Fibroblast of skin of right biceps (primary cell): ENCODE measurements at regions not wholly inside any gene's neighbourhood (a gene's known extent, or its start where the extent isn't known, plus 50 kb on each side); places are given as distances from the start of the nearest gene placed in this dataset.
"Not testable (repeated sequence)": the region's sequence is repeated elsewhere in the genome, so short reads cannot be mapped to it uniquely, and the experiment has no call there.

Experiments used
- DNase-seq: peaks from one replicate; pipeline ENCODE4 v3.0.0-alpha.2; 2013

DNA sequence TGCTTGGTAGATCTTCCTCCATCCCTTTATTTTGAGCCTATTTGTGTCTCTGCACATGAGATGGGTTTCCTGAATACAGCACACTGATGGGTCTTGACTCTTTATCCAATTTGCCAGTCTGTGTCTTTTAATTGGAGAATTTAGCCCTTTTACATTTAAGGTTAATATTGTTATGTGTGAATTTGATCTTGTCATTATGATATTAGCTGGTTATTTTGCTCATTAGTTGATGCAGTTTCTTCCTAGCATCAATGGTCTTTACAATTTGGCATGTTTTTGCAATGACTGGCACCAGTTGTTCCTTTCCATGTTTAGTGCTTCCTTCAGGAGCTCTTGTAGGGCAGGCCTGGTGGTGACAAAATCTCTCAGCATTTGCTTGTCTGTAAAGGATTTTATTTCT lies 72.4 kb downstream of the HNRNPD start:
- not testable (repeated sequence) for DNase-seq

GRCh38 chr4:82293304-82293703 lies 80.5 kb downstream of the HNRNPD start:
- DNase-seq, result no peak

DNA sequence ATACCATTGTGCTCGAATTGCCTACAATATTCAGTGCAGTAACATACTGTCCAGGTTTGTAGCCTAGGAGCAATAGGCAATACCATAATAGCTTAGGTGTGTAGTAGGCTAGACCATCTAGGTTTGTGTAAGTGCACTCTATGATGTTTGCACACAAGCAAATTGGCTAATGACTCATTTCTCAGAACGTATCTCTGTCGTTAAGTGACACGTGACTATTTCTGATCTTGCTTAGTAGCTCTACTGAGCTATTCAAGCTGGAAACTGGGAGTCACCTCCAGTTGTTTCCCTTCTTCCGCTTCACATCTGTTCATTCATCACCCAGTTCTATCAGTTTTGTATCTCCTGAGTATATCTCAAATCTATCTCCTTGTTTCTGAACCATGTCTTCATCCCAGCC lies 86.1 kb downstream of the HNRNPD start:
- no peak for DNase-seq

- DNase-seq, result peak; percentile 99
These were observed 88.7 kb downstream of the HNRNPD start for GRCh38 chr4:82284858-82285805.

GRCh38 chr4:82284475-82284857 lies 89.3 kb downstream of the HNRNPD start:
- peak; percentile 6 for DNase-seq

DNA sequence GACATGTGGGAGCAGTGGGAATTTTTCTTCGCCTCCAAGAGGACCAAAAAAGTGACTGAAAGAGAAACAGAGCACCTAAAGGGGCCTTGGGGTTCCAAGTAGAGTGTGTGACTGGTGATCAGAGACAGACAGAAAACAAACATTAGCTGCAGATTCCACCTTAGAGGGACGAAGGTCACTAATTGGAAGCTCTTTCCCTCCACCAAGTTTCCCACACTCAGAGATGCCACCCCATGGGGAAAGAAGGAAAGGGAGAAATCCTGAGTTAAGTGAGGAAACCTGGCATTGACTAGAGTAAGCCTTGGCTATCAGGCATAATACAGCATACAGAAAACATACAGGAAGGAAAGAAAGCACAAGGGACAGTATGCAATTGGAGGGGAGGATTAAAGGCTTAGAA lies 90.9 kb downstream of the HNRNPD start:
- no peak for DNase-seq

- DNase-seq, result not testable (repeated sequence)
These were observed 94.2 kb downstream of the HNRNPD start for GRCh38 chr4:82279550-82279949.

DNA sequence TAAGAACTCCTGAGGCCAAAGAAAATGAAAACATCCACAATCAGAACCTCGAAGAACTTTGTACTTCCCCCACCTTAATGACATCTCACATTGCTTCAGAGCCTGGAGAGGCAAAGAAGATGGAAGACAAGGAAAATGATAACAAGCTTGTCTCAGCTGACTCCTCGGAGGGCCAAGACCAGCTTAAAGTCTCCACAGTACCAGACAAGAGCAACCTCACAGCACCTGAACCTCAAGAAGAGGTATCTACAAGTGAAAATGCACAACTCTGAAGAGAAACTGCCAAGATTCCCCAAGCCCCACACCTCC lies 97.5 kb downstream of the HNRNPD start:
- DNase-seq, result no peak

- DNase-seq, result no peak
These were observed 98.1 kb downstream of the HNRNPD start for GRCh38 chr4:82275431-82276331.

DNA sequence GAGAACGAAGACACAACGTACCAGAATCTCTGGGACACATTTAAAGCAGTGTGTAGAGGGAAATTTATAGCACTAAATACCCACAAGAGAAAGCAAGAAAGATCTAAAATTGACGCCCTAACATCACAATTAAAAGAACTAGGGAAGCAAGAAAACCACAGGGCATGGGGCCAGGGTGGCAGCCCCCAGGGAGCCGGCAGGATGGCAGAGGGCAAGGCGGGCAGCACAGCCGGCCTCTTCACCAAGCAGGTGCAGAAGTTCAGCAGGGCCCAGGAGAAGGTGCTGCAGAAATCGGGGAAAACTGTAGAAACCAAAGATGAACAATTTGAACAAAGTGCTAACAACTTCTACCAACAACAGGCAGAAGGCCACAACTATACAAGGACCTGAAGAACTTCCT lies 99.1 kb downstream of the HNRNPD start:
- not testable (repeated sequence) for DNase-seq

DNA sequence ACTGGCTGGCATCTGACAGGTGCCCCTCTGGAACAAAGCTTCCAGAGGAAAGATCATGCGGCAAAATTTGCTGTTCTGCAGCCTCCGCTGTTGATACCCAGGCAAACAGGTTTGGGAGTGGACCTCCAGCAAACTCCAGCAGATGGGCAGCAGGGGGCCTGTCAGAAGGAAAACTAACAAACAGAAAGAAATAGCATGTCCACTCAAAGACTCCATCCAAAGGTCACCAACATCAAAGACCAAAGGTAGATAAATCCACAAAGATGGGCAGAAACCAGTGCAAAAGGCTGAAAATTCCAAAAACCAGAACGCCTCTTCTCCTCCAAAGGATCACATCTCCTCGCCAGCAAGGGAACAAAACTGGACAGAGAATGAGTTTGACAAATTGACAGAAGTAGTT lies 101.3 kb downstream of the HNRNPD start:
- not testable (repeated sequence) for DNase-seq

DNA sequence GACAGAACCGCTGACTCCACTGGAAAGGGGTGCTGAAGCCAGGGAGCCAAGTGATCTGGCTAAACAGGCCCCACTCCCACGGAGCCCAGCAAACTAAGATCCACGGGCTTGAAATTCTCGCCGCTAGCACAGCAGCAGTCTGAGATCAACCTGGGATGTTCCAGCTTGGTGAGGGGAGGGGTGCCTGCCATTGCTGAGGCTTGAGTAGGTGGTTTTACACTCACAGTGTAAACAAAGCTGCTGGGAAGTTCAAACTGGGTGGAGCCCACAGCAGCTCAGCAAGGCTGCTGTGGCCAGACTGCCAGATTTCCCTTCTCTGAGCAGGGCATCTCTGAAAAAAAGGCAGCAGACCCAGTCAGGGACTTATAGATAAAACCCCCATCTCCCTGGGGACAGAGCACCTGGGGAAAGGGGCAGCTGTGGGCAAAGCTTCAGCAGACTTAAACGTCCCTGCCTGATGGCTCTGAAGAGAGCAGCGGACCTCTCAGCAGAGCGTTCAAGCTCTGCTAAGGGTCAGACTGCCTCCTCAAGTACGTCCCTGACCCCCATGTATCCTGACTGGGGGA lies 101.8 kb downstream of the HNRNPD start:
- DNase-seq, result not testable (repeated sequence)

- DNase-seq, result no peak
These were observed 105.0 kb downstream of the HNRNPD start for GRCh38 chr4:82268826-82269193.

DNA sequence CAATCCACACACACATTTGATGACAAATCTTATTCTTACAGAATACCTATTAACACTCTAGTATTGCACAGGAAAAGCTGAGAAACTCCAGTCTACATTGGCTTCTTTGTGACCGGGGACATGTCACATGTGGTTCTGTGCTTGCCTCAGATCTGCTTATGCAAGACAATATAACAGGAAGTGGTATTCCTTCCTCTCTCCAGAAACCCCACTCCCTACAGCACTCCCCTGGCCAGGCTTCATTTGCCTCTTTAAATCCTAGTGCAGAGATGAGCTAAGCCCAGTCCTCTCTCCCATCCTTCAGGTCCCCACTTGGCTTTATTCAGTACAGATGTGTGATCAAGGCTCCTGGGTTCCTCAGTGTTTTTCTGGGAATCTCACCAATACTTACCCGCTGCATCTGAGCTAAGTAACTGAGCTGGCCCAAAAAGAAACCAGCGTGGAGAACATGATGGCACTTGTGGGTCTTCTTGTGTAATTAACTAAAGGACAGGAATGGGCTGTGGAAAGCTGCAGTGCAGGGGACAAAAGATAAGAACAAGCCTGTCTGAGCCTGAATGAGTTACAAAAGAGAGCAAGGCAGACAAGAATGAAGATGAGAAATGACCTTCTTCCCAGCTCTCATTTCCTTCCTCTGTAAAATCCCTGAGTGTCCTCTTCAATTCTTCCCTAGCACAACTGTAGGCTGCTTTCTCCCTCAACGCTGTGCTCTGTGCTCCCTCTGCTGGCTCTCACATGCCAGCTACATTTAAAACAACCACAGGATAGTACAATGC lies 105.6 kb downstream of the HNRNPD start:
- DNase-seq, result peak; percentile 36

DNA sequence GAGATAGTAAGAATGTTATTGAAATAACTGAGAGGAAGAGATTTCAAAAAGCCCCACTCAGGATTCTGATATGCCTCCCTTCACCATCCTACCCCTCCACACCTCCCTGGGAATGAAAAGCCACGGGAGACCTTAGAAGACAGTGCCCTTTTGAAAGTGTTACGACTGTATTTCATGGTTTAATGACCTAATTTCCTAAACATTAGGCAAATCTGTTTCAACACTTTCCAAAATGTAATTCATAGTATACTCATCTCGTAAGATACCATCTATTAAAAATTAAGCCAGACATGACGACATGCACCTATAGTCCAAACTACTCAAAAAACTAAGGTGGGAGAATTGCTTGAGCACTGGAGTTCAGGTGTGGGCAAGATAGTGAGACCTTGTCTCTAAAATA lies 106.3 kb downstream of the HNRNPD start:
- DNase-seq, result no peak

- DNase-seq, result no peak
These were observed 107.4 kb downstream of the HNRNPD start for GRCh38 chr4:82266345-82266744.

- no peak for DNase-seq
These were observed 112.7 kb downstream of the HNRNPD start for GRCh38 chr4:82261084-82261483.

DNA sequence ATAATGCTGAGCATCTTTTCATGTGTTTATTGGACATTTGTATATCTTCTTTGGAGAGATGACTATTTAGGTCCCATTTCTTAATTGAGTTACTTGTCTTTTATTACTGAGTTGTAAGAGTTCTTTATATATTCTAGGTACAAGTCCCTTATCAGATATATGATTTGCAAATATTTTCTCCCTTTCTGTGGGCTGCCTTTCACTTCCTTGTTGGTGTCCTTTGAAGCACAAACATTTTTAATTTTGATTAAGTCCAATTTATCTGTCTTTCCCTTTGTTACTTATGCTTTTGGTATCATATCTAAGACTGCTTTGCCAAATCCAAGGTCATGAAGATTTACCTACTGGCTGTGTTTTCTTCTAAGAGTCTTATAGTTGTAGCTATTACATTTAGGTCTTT lies 113.2 kb downstream of the HNRNPD start:
- no peak for DNase-seq

GRCh38 chr4:82256718-82257117 lies 117.1 kb downstream of the HNRNPD start:
- DNase-seq, result no peak

GRCh38 chr4:82255657-82256056 lies 118.1 kb downstream of the HNRNPD start:
- DNase-seq, result no peak

DNA sequence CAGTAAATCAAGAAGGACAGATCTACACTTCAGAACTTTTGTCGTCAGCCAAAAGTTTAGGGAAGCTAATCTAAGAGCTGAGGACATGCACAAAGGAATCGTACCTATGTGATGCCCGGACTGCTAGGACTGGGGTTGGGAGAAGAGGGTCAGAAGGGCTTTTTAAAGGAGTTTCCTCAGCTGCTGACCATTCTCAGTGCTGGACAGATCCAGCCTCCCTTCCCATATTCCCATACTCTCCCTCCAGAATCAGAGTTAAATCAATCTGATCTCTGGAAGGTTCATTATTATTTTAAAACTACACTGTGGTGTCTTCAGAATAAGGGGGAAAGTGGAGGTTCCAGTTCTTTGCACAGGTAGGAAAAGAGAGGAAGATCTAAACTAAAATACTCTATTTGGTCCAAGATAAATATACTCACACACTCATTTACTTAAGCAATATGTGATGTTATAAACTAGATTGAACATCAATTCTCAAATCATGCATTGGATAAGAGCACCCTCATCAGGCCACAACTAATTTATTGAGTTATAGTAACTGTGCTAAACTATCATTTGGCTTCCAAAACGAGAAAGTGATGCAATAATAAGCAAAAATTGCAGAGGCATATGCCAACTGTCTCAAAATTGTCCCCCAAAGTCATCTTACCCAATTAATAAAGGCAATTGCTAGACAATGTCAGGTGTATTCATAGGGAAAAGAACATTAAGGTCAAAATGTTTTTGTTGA lies 124.7 kb downstream of the HNRNPD start:
- DNase-seq, result no peak

DNA sequence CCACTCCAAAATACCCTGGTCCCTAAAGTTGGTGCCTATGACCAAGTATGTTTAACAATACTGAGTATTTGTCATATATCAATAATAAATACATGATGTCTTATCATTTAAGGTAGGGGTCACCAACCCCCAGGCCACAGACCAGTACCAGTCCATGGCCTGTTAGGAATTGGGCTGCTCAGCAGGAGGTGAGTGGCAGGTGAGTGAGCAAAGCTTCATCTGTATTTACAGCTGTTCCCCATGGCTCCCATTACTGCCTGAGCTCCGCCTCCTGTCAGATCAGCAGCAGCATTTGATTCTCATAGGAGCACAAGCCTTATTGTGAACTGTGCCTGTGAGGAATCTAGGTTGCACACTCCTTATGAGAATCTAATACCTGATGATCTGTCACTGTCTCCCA lies 126.2 kb downstream of the HNRNPD start:
- no peak for DNase-seq
